H1 (cell line): ENCODE measurements at regions not wholly inside any gene's neighbourhood (a gene's known extent, or its start where the extent isn't known, plus 50 kb on each side); places are given as distances from the start of the nearest gene placed in this dataset.

Experiments used
- CTCF ChIA-PET: fragments of 300-600 bp; sonication (Branson Sonifier 250); formaldehyde crosslinking; loops from one replicate; lab custom pipeline; 2021; ENCODE audit not compliant: partially characterized antibody; lab: Charles Lee
- POLR2A ChIA-PET: fragments of 300-600 bp; sonication (Branson Sonifier 250); formaldehyde crosslinking; loops from one replicate; lab custom pipeline; 2021; ENCODE audit warnings: inconsistent platforms; ENCODE audit not compliant: partially characterized antibody; lab: Charles Lee
- DNase-seq, 2 experiments: peaks; one replicate each; pipeline versions ENCODE4 v3.0.0 to v3.0.0-alpha.2; 2010 to 2022; ENCODE audit warnings: low spot score in 2 of 2, low read depth in 1 of 2, mixed read lengths in 1 of 2
- FAIRE-seq: peaks from 2 replicates; lab custom pipeline; 2011; peaks lifted over from hg19 to GRCh38; lab: Jason Lieb, UNC
- H2AFZ ChIP-seq: 2 replicates; pipeline ENCODE4 v1.8.1; 2012; ENCODE audit warnings: low read length, inconsistent platforms
- H2AK5ac ChIP-seq: 2 replicates; pipeline ENCODE4 v1.6.1; 2013; ENCODE audit warnings: low read depth, low read length
- H2BK120ac ChIP-seq: replicated peaks from 2 replicates; pipeline ENCODE3; 2013; ENCODE audit warnings: low read depth, low read length, inconsistent platforms
- H2BK12ac ChIP-seq: 2 replicates; pipeline ENCODE4 v1.6.1; 2013; ENCODE audit warnings: low read depth, low read length
- H2BK15ac ChIP-seq: 2 replicates; pipeline ENCODE4 v1.6.1; 2013; ENCODE audit warnings: low read length
- H2BK20ac ChIP-seq: 2 replicates; pipeline ENCODE4 v1.6.1; 2013; ENCODE audit warnings: low read length
- H2BK5ac ChIP-seq: 2 replicates; pipeline ENCODE4 v1.6.1; 2013; ENCODE audit warnings: low read depth, low read length
- H3K14ac ChIP-seq: 2 replicates; pipeline ENCODE4 v1.6.1; 2013; ENCODE audit warnings: inconsistent platforms; ENCODE audit not compliant: insufficient read length
- H3K18ac ChIP-seq: 2 replicates; pipeline ENCODE4 v1.6.1; 2013; ENCODE audit warnings: low read length; ENCODE audit errors: extremely low read depth
- H3K23ac ChIP-seq: 2 replicates; pipeline ENCODE4 v1.6.1; 2013; ENCODE audit warnings: inconsistent platforms; ENCODE audit not compliant: insufficient read length
- H3K23me2 ChIP-seq: 2 replicates; pipeline ENCODE4 v1.6.1; 2013; ENCODE audit warnings: low read depth, low read length
- H3K27ac ChIP-seq: 2 replicates; pipeline ENCODE4 v1.6.1; 2011; ENCODE audit warnings: low read depth, low read length, inconsistent platforms
- H3K27me3 ChIP-seq, 4 experiments: replicated peaks in 1 of 4; 1 replicate in 1 of 4; 2 replicates in 3 of 4; pipeline versions ENCODE4 v1.6.1 to v1.8.1; 2011 to 2013; ENCODE audit warnings: low read length in 3 of 4, mild to moderate bottlenecking in 3 of 4, inconsistent platforms in 2 of 4, mixed read lengths in 2 of 4, moderate library complexity in 1 of 4; ENCODE audit not compliant: control insufficient read depth in 3 of 4, insufficient read depth in 3 of 4; ENCODE audit errors: extremely low read depth in 1 of 4
- H3K36me3 ChIP-seq, 4 experiments: 2 replicates each; pipeline versions ENCODE4 v1.6.1 to v1.8.1; 2011 to 2013; ENCODE audit warnings: mild to moderate bottlenecking in 4 of 4, low read length in 3 of 4, moderate library complexity in 2 of 4, control low read depth in 1 of 4, inconsistent platforms in 1 of 4; ENCODE audit not compliant: insufficient read depth in 4 of 4, control insufficient read depth in 2 of 4
- H3K4ac ChIP-seq: replicated peaks from 2 replicates; pipeline ENCODE3; 2013; ENCODE audit warnings: low read length, low read depth, mixed read lengths, inconsistent platforms; ENCODE audit not compliant: insufficient read length
- H3K4me1 ChIP-seq, 4 experiments: replicated peaks in 1 of 4; 1 replicate in 1 of 4; 2 replicates in 3 of 4; pipeline versions ENCODE4 v1.6.1 to v1.8.1; 2011 to 2013; ENCODE audit warnings: low read length in 3 of 4, inconsistent platforms in 2 of 4, mixed read lengths in 1 of 4; ENCODE audit not compliant: insufficient read depth in 4 of 4, control insufficient read depth in 3 of 4
- H3K4me2 ChIP-seq, 2 experiments: 2 replicates each; pipeline versions ENCODE4 v1.6.1 to v1.8.1; 2011 to 2013; ENCODE audit warnings: low read depth in 2 of 2, low read length in 2 of 2, control low read depth in 1 of 2, inconsistent platforms in 1 of 2, mild to moderate bottlenecking in 1 of 2; ENCODE audit not compliant: insufficient read depth in 1 of 2
- H3K4me3 ChIP-seq, 4 experiments: fragments of 200-600, 300-600 bp in 1 of 4; sonication (generic), shearing (Covaris generic), sonication (Bioruptor Twin) in 1 of 4; 2 replicates each; pipeline versions ENCODE4 v1.5.1 to v1.8.1; 2011 to 2016; ENCODE audit warnings: low read length in 4 of 4, low read depth in 3 of 4, control low read depth in 2 of 4, inconsistent platforms in 2 of 4, mild to moderate bottlenecking in 2 of 4, mixed read lengths in 1 of 4, moderate library complexity in 1 of 4; ENCODE audit not compliant: insufficient read depth in 2 of 4; ENCODE audit errors: extremely low read depth in 1 of 4
- H3K56ac ChIP-seq: replicated peaks from 2 replicates; pipeline ENCODE3; 2013; ENCODE audit warnings: low read depth, mild to moderate bottlenecking, mixed read lengths, low read length, inconsistent platforms; ENCODE audit not compliant: insufficient read length
- H3K79me1 ChIP-seq: 2 replicates; pipeline ENCODE4 v1.6.1; 2013; ENCODE audit warnings: low read depth, low read length, control low read depth
- H3K79me2 ChIP-seq, 2 experiments: 2 replicates each; pipeline versions ENCODE4 v1.6.1 to v1.8.1; 2012 to 2013; ENCODE audit warnings: low read length in 2 of 2, mild to moderate bottlenecking in 2 of 2, inconsistent platforms in 1 of 2; ENCODE audit not compliant: insufficient read depth in 2 of 2, control insufficient read depth in 1 of 2
- H3K9ac ChIP-seq, 4 experiments: replicated peaks in 1 of 4; 1 replicate in 1 of 4; 2 replicates in 3 of 4; pipeline versions ENCODE4 v1.6.1 to v1.8.1; 2011 to 2013; ENCODE audit warnings: low read depth in 3 of 4, low read length in 3 of 4, control low read depth in 2 of 4, mild to moderate bottlenecking in 2 of 4, moderate library complexity in 2 of 4, inconsistent platforms in 1 of 4; ENCODE audit errors: extremely low read depth in 1 of 4
- H3K9me3 ChIP-seq, 2 experiments: 2 replicates each; pipeline versions ENCODE4 v1.6.1 to v1.8.1; 2012 to 2013; ENCODE audit warnings: mild to moderate bottlenecking in 2 of 2, moderate library complexity in 2 of 2, control low read depth in 1 of 2, inconsistent platforms in 1 of 2, low read depth in 1 of 2, low read length in 1 of 2, mixed read lengths in 1 of 2; ENCODE audit not compliant: insufficient read depth in 2 of 2
- H4K20me1 ChIP-seq, 2 experiments: replicated peaks in 1 of 2; 2 replicates each; pipeline versions ENCODE3 to v1.8.1; 2011 to 2013; ENCODE audit warnings: inconsistent platforms in 2 of 2, low read length in 2 of 2, mild to moderate bottlenecking in 1 of 2; ENCODE audit not compliant: insufficient read depth in 2 of 2, control insufficient read depth in 1 of 2
- H4K5ac ChIP-seq: 2 replicates; pipeline ENCODE4 v1.6.1; 2013; ENCODE audit warnings: low read length, low read depth, mixed read lengths, inconsistent platforms; ENCODE audit not compliant: insufficient read length
- H4K8ac ChIP-seq: 2 replicates; pipeline ENCODE4 v1.8.0; 2013; ENCODE audit warnings: mild to moderate bottlenecking, moderate library complexity, low read length, inconsistent platforms; ENCODE audit not compliant: insufficient read depth; ENCODE audit errors: extremely low read depth
- H4K91ac ChIP-seq: replicated peaks from 2 replicates; pipeline ENCODE3; 2013; ENCODE audit warnings: low read length, mixed read lengths, inconsistent platforms; ENCODE audit not compliant: insufficient read length
- CBX5 ChIP-seq: fragments of 300-800, 300-1000 bp; sonication (generic); IDR thresholded peaks from 2 replicates; pipeline ENCODE4 v1.7.1; 2016; ENCODE audit warnings: antibody characterized with exemption, low read length, low read depth
- CHD1 ChIP-seq: IDR thresholded peaks from 2 replicates; pipeline ENCODE4 v1.6.1; 2012; ENCODE audit warnings: low read depth, low read length, improper control_type of control experiment
- CTBP2 ChIP-seq: IDR thresholded peaks from 2 replicates; pipeline ENCODE4 v1.7.0; 2011; ENCODE audit warnings: borderline replicate concordance, mild to moderate bottlenecking, moderate library complexity, mixed read lengths, low read length; ENCODE audit not compliant: insufficient read depth, insufficient read length
- GABPA ChIP-seq: IDR thresholded peaks from 2 replicates; pipeline ENCODE4 v1.6.1; 2011; ENCODE audit warnings: mild to moderate bottlenecking, low read length, moderate library complexity, borderline replicate concordance; ENCODE audit not compliant: insufficient read depth
- JUND ChIP-seq: IDR thresholded peaks from 2 replicates; pipeline ENCODE4 v1.6.1; 2011; ENCODE audit warnings: mild to moderate bottlenecking, improper control_type of control experiment, low read length
- MAFK ChIP-seq: IDR thresholded peaks from 2 replicates; pipeline ENCODE4 v1.6.1; 2012; ENCODE audit warnings: low read depth, mild to moderate bottlenecking, improper control_type of control experiment, low read length
- NRF1 ChIP-seq: IDR thresholded peaks from 2 replicates; pipeline ENCODE4 v1.6.1; 2011; ENCODE audit warnings: mild to moderate bottlenecking, low read depth, low read length, improper control_type of control experiment
- RBBP5 ChIP-seq: IDR thresholded peaks from 2 replicates; pipeline ENCODE4 v1.7.1; 2012; ENCODE audit warnings: low read depth, mild to moderate bottlenecking, inconsistent platforms, low read length, moderate library complexity, borderline replicate concordance
- RFX5 ChIP-seq: IDR thresholded peaks from 2 replicates; pipeline ENCODE4 v1.6.1; 2011; ENCODE audit warnings: low read depth, low read length, improper control_type of control experiment, borderline replicate concordance
- RXRA ChIP-seq: IDR thresholded peaks from 2 replicates; pipeline ENCODE4 v1.6.1; 2011; ENCODE audit warnings: low read depth, mild to moderate bottlenecking, low read length, moderate library complexity; ENCODE audit not compliant: insufficient read depth
- TBP ChIP-seq: IDR thresholded peaks from 2 replicates; pipeline ENCODE4 v1.6.1; 2011; ENCODE audit warnings: low read depth, low read length, improper control_type of control experiment
- TCF12 ChIP-seq: IDR thresholded peaks from 2 replicates; pipeline ENCODE4 v1.6.1; 2011; ENCODE audit warnings: low read depth, mild to moderate bottlenecking, low read length
- TEAD4 ChIP-seq: IDR thresholded peaks from 2 replicates; pipeline ENCODE4 v1.6.1; 2012; ENCODE audit warnings: low read depth, low read length, inconsistent platforms, mixed read lengths
- WGBS, 2 experiments: shearing (Covaris generic) in 1 of 2; methylation state at CpG; one replicate each; pipeline versions ENCODE4 v1.1.6 to v1.1.7; 2013 to 2015; ENCODE audit warnings: low lambda C conversion rate in 2 of 2, mixed read lengths in 2 of 2, inconsistent platforms in 1 of 2, low coverage in 1 of 2, missing lambda C conversion rate in 1 of 2; ENCODE audit not compliant: insufficient replicate concordance in 2 of 2, insufficient coverage in 1 of 2, insufficient read length in 1 of 2; ENCODE audit errors: extremely low coverage in 1 of 2, missing lambda C conversion rate in 1 of 2; 5-methylcytosine and 5-hydroxymethylcytosine counted together
- TF ChIP-seq, protein P1 (sequence below): IDR thresholded peaks from 2 replicates; pipeline ENCODE4 v1.6.1; 2012; ENCODE audit warnings: inconsistent platforms
- TF ChIP-seq, protein P2 (sequence below): IDR thresholded peaks from 2 replicates; pipeline ENCODE4 v1.6.1; 2012; ENCODE audit warnings: inconsistent platforms

DNA sequence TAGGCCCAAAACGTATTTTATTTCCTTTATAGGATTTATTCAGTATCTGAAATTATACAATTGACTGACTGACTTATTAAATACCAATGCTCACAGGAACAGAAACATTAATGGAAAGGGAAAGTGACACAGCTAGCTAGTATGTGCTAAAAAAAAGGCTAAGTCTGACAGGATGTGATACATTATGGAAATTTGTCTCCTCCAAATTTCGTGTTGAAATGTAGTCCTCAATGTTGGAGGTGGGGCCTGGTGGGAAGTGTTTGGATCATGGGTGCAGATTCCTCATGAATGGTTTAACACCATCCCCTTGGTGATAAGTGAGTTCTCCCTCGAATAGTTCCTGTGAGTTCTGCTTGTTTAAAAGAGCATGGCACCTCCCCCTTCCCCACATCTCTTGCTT is 70.6 kb upstream of the WDR75 start:
- H3K4me1 ChIP-seq = no peaks in the 10 kb centered on the region
- H3K9me3 ChIP-seq = no peaks in the 10 kb centered on the region
- no peak overlapping the region for H3K27ac ChIP-seq
- CTCF ChIA-PET = no interaction called here
- no peaks in the 10 kb centered on the region for H3K79me2 ChIP-seq
- H3K23me2 ChIP-seq = no peaks in the 10 kb centered on the region; the same call in 1 of the 2 replicates
- H3K56ac ChIP-seq = no peak overlapping the region
- H3K4ac ChIP-seq = no peak overlapping the region
- H2BK120ac ChIP-seq = no peak overlapping the region
- no peak overlapping the region for H3K4me3 ChIP-seq
- no peaks in the 10 kb centered on the region for H3K36me3 ChIP-seq
- H4K91ac ChIP-seq = no peak overlapping the region
- no peak overlapping the region for H2AK5ac ChIP-seq
- H3K4me2 ChIP-seq = no peak overlapping the region
- H2AFZ ChIP-seq = no peak overlapping the region
- H2BK15ac ChIP-seq = no peak overlapping the region
- H4K20me1 ChIP-seq = no peaks in the 10 kb centered on the region
- no peak overlapping the region for H2BK12ac ChIP-seq
- H2BK20ac ChIP-seq = no peak overlapping the region
- H4K8ac ChIP-seq = no peak overlapping the region
- no peak overlapping the region for H3K14ac ChIP-seq
- FAIRE-seq = no peak
- no peak overlapping the region for H2BK5ac ChIP-seq
- H3K79me1 ChIP-seq = no peaks in the 10 kb centered on the region
- H3K23ac ChIP-seq = no peak overlapping the region
- no peak for DNase-seq
- no peak overlapping the region for H4K5ac ChIP-seq
- H3K27me3 ChIP-seq = no peaks in the 10 kb centered on the region
- H3K9ac ChIP-seq = no peak overlapping the region
- 85 to 88% methylated on average over 1 to 3 of the region's 3 CpGs for WGBS, 2 experiments
- POLR2A ChIA-PET = no interaction called here
- no peak overlapping the region for H3K18ac ChIP-seq
- no peak for TF ChIP-seq TEAD4
- no peak for TF ChIP-seq TCF12
- no peak for TF ChIP-seq CBX5
- no peak for TF ChIP-seq GABPA
- no peak for TF ChIP-seq CHD1
- no peak for TF ChIP-seq NRF1
- no peak for TF ChIP-seq MAFK
- TF ChIP-seq, protein P1, sequence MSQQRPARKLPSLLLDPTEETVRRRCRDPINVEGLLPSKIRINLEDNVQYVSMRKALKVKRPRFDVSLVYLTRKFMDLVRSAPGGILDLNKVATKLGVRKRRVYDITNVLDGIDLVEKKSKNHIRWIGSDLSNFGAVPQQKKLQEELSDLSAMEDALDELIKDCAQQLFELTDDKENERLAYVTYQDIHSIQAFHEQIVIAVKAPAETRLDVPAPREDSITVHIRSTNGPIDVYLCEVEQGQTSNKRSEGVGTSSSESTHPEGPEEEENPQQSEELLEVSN = no peak
- TF ChIP-seq RBBP5 = no peak
- TF ChIP-seq, protein P2, sequence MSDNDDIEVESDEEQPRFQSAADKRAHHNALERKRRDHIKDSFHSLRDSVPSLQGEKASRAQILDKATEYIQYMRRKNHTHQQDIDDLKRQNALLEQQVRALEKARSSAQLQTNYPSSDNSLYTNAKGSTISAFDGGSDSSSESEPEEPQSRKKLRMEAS = no peak
- TF ChIP-seq TBP = no peak
- TF ChIP-seq JUND = no peak
- no peak for TF ChIP-seq RFX5
- TF ChIP-seq CTBP2 = no peak
- no peak for TF ChIP-seq RXRA
